ENCODE measurements at regions not wholly inside any gene's neighbourhood (a gene's known extent, or its start where the extent isn't known, plus 50 kb on each side); places are given as distances from the start of the nearest gene placed in this dataset.
"Not testable (repeated sequence)": the region's sequence is repeated elsewhere in the genome, so short reads cannot be mapped to it uniquely, and the experiment has no call there.

GRCh38 chr1:66424530-66424929 lies 109.4 kb upstream of the SGIP1 start:
- DNase-seq (ENCODE audit: low spot score) = not testable (repeated sequence)

- DNase-seq (ENCODE audit: low spot score) = no peak
Observed at GRCh38 chr1:66426239-66426853, 107.6 kb upstream of the SGIP1 start.

- DNase-seq (ENCODE audit: low spot score) = not testable (repeated sequence)
Observed at GRCh38 chr1:66430815-66431214, 103.1 kb upstream of the SGIP1 start.

GRCh38 chr1:66431999-66432398 lies 102.0 kb upstream of the SGIP1 start:
- DNase-seq (ENCODE audit: low spot score) = no peak

- DNase-seq (ENCODE audit: low spot score) = no peak
Observed at GRCh38 chr1:66433611-66434010, 100.3 kb upstream of the SGIP1 start.

- DNase-seq (ENCODE audit: low spot score) = no peak
Observed at GRCh38 chr1:66434096-66434495, 99.9 kb upstream of the SGIP1 start.

- DNase-seq (ENCODE audit: low spot score) = no peak
Observed at GRCh38 chr1:66435541-66435940, 98.4 kb upstream of the SGIP1 start.

- peak; percentile 70 for DNase-seq (ENCODE audit: low spot score)
Observed at GRCh38 chr1:66436378-66437135, 97.4 kb upstream of the SGIP1 start.

GRCh38 chr1:66437136-66437401 lies 96.9 kb upstream of the SGIP1 start:
- no peak for DNase-seq (ENCODE audit: low spot score)

- DNase-seq (ENCODE audit: low spot score) = no peak
Observed at GRCh38 chr1:66438062-66438461, 95.9 kb upstream of the SGIP1 start.

- no peak for DNase-seq (ENCODE audit: low spot score)
Observed at GRCh38 chr1:66438501-66438900, 95.5 kb upstream of the SGIP1 start.

GRCh38 chr1:66439031-66439740 lies 94.8 kb upstream of the SGIP1 start:
- DNase-seq (ENCODE audit: low spot score) = no peak

- no peak for DNase-seq (ENCODE audit: low spot score)
Observed at GRCh38 chr1:66443793-66444192, 90.2 kb upstream of the SGIP1 start.

GRCh38 chr1:66444438-66445265 lies 89.3 kb upstream of the SGIP1 start:
- DNase-seq (ENCODE audit: low spot score) = no peak

GRCh38 chr1:66445492-66446181 lies 88.3 kb upstream of the SGIP1 start:
- DNase-seq (ENCODE audit: low spot score) = no peak

- peak; percentile 48 for DNase-seq (ENCODE audit: low spot score)
Observed at GRCh38 chr1:66446261-66447001, 87.5 kb upstream of the SGIP1 start.

GRCh38 chr1:66450043-66450514 lies 83.9 kb upstream of the SGIP1 start:
- no peak for DNase-seq (ENCODE audit: low spot score)

GRCh38 chr1:66450847-66451246 lies 83.1 kb upstream of the SGIP1 start:
- no peak for DNase-seq (ENCODE audit: low spot score)

GRCh38 chr1:66452162-66452561 lies 81.8 kb upstream of the SGIP1 start:
- no peak for DNase-seq (ENCODE audit: low spot score)

- no peak for DNase-seq (ENCODE audit: low spot score)
Observed at GRCh38 chr1:66452982-66453381, 81.0 kb upstream of the SGIP1 start.

- DNase-seq (ENCODE audit: low spot score) = no peak
Observed at GRCh38 chr1:66455446-66455845, 78.5 kb upstream of the SGIP1 start.

Measured in SW480 (cell line).